HG03565 (cell line): ENCODE measurements at regions not wholly inside any gene's neighbourhood (a gene's known extent, or its start where the extent isn't known, plus 50 kb on each side); places are given as distances from the start of the nearest gene placed in this dataset.

ENCODE experiments used
- ATAC-seq: cut with Tn5 transposase; IDR thresholded peaks from one replicate; pipeline ENCODE4 v1.9.1; 2021; ENCODE audit warnings: mild to moderate bottlenecking, moderate library complexity; ENCODE audit not compliant: unreplicated experiment

GRCh38 chr6:43951756-43952675 is 175.2 kb downstream of the MRPL14 start:
- ATAC-seq = no peak

- no peak for ATAC-seq
Observed at GRCh38 chr6:43951063-43951755, 176.0 kb downstream of the MRPL14 start.

GRCh38 chr6:43950731-43951062 is 176.6 kb downstream of the MRPL14 start:
- no peak for ATAC-seq

- ATAC-seq = no peak
Observed at GRCh38 chr6:43950051-43950605, 177.1 kb downstream of the MRPL14 start.

DNA sequence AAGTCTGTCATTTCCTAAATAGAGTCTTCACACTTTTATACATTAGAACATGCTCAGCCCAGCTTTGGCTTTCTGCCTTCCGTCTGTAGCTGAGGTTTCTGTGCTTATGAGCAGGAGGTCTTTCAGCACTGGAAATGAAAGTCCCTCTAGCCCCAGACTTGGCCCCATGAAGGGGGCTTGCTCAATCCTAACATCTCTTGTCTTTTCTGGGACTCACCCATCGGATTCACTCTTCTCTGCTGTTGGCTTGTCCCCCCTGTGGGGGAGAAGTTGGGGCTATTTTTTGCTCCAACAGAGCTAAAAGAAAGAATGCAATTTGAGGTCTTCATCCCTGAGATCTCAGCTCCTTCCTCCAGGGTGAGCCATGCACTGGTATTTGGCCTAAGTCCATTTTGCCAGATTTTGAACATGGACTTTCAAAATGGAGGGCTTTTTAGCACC is 177.7 kb downstream of the MRPL14 start:
- ATAC-seq = no peak

- no peak for ATAC-seq
Observed at GRCh38 chr6:43948527-43949485, 178.4 kb downstream of the MRPL14 start.

DNA sequence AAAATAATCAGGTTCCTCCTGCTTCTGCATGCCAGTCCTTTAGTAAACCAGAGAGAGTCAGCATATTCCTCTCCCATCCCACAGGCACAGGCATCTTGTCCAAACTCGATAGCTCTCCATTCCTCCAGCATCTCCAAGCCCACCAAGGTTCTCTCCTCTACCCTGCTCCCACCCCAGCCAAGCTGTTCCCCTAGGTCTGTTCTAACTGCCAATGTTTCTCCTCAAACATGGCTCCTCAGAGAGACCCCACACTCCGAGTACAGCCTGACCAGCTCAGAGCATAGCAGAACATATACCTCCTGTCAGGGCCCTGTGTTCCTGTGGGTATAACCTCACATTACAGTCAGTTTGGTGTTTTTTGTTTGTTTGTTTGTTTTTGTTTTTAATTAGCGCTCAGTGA is 177.8 kb downstream of the VEGFA start:
- no peak for ATAC-seq

- ATAC-seq = no peak
Observed at GRCh38 chr6:43946641-43947363, 176.8 kb downstream of the VEGFA start.

DNA sequence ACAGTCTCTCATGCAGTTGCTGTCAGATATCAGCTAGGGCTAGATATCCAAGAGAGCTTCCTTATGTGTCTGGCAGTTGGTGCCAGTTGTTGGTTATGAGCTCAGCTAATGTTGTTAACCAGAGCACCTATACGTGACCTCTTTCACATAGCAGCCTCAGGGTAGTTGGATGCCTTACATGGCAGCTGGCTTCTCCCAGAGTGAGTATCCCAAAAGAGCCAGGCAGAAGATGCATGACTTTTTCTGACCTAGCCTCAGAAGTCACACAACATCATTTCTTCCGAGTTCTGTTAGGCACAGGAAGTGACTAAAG is 175.7 kb downstream of the VEGFA start:
- no peak for ATAC-seq

GRCh38 chr6:43944908-43945767 is 175.1 kb downstream of the VEGFA start:
- ATAC-seq = no peak

DNA sequence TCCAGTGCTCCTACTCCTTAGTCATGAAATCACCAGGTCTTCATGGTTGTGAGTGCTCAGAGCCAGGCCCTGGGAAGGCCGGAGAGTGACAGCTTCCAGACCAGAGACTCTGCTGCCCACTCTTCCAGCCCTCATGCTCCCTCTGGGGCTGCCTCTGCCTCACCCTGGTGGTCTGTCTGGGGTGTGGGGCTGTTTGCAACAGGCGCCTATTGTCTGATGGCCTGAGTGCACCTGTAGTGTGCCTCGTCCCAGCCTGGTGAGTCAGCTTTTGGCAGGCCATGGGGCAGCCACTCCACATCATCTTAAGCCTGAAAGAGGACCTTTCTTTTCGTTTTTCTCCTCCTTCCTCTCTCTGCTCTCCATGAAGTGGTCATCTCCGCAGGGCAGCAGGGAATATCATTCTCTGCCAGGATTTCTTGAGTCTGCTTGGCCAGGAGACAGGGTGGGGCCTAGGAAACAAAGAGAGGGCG is 173.8 kb downstream of the VEGFA start:
- ATAC-seq = no peak

DNA sequence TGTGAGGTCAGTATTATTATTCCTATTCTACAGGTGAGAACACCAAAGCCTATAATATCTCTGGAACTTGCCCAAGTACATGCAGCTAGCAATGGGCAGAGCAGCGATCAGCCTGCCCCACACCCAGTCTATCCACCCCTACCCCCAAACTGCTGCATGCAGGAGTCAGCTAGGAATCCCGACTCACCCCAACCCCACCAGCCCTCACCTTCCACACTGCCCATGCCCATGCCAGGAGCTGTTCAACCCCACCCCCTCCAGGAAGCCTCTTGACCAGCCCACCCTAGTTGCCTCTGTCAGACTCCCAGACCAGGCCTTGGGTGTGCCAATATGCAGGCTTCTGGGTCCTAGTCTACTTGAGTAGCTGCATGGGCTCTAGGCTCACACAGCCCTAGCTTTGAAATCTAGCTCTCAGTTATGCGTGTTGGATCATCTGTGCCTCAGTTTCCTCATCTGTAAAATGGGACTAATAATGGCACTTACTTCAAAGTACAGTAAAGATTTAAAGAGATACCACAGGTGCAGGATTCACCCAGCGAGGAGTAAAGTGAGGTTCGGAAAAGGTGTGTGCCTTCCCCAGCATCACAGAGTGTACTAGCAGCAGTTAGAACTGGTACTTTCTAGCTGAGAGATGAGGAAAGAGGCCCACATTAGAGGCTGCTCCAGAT is 173.2 kb downstream of the VEGFA start:
- no peak for ATAC-seq

GRCh38 chr6:43942616-43943015 is 172.6 kb downstream of the VEGFA start:
- ATAC-seq = no peak

DNA sequence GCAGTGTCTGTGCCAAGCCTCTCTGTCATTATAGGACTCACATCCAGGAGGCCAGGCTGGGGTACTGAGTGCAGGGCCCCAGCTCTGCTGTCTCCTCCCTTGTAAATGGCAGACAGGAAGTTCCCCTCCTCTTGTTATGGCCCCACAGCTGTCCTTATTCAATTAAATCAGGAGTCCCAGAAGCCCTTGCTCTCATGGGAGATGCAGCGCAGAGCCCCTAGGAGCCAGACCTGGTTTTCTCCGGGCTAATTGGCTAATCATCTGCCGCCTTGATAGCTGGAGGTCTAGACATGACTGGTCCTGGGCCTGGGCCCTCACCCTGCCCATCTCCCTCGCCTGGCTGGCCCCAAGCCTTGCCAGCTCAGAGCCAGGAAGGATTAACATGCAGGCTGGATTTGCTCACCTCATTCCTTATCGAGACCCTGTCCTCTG is 172.0 kb downstream of the VEGFA start:
- ATAC-seq = no peak

DNA sequence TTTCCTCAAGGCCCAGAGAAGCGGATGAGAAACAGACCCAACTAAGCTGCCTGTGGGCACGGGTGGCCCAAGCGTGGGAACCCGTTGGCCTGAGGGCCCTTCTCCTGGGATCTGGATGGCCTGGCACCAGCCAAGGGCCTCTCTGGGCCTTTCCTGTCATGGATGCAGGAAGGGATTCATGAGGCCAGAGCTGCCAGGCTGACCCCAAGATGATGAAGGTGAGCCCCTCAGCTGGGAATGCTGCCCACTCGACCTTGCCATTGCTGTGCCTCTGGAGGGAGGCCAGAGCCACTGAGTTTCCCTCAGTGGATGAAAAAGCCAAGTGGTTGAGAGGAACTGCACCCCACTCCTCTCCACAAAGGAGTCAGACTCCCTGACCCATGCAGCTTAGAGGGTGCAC is 171.2 kb downstream of the VEGFA start:
- ATAC-seq = no peak

DNA sequence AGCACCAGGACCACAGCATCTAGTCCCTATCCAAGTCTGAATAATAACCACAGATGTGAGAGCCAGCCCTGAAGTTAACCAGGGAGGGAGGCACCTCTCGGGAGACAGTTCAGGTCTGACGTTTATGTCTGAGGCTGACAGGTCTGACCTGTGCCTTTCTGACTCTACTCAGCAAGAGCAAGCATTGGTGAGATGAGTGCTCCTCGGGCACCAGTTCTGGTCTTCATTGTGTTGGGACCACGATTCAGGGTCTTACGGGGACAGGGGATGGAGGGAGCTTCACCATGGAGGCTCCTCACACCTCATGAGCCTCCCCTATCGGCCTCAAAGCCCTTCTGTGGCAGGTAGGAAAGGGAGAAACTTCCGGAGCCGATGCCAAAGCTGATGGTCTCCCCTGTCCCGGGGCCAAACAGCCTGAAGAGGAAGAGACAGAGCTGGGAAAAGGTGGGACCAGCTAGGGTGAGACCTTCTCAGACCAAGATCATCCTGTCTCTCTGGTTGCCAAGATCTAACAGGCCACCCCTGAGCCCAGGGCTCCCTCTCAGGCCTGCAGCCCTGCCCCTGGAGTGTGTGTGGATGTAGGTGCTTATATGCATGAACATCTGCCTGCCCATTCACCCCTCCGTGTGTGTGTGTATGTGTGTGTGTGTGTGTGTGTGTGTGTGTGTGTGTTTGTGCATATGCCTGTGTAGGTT is 170.5 kb downstream of the VEGFA start:
- no peak for ATAC-seq

DNA sequence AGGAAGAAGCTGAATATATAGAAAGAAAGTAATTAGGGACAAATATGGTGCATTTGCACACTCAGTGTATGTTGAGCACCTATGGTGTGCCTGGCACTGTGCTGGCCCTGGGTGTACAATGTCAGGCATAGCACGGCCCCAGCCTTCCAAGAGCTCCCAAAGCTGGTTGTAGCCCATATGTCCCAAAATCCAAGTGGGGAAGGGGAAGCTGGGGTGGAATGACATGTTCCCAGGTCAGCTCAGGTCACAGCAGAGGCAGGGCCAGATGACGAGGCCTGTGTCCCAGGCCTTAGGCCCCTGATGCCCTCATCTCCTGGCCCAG is 170.0 kb downstream of the VEGFA start:
- ATAC-seq = no peak
